Ureter (tissue), 1 donor: ENCODE measurements at regions not wholly inside any gene's neighbourhood (a gene's known extent, or its start where the extent isn't known, plus 50 kb on each side); places are given as distances from the start of the nearest gene placed in this dataset.
"Not testable (repeated sequence)": the region's sequence is repeated elsewhere in the genome, so short reads cannot be mapped to it uniquely, and the experiment has no call there.

Source experiments
- DNase-seq: peaks from one replicate; pipeline ENCODE4 v3.0.0-alpha.2; 2020; ENCODE audit warnings: low spot score
- donor health status: DM: yes; HTN: yes; CAD: no.

DNA sequence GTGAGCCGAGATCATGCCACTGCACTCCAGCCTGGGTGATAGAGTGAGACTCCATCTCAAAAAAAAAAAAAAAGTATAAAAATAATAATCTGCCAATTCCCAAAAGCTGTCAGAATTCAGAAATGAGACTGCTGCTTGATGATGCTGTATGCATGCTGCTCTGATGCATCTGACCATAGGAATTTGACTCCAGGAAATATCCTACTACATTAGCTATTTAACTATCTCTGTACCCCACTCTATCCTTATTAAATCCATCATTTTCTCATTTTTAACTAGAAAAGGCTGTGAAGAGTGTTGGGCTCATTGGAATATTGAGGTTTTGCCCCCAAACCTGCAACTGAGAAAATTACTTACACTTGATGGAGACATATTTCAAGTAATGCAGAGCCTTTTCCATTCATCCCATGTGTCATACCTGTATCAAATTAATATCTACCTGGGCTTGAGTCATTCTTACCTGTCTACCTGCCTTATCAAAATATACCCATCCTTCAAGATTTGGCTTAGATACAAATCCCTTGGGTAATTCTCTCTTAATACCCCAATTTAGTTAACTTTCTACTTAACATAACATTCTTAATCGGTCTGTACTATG, 135.2 kb upstream of the PREP start:
- no peak for DNase-seq

DNA sequence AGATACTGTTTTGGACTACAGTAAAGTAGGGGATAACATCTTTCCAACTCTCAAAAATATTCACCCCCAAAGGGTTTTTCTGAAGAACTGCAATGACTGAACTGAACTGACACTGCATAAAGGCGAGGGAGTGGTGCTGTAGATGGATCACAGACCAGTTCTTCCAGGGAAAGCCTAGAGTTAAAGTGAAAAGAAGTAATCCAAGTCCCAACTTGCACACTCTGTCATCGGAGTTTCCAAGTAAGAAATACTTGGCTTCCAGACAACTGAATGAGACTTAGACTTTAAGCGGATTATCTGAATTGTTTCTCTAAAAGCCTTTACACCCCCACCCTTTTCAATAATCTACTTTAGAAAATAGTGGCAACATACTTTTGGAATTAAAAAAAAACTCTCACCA, 134.1 kb upstream of the PREP start:
- DNase-seq, result no peak

DNA sequence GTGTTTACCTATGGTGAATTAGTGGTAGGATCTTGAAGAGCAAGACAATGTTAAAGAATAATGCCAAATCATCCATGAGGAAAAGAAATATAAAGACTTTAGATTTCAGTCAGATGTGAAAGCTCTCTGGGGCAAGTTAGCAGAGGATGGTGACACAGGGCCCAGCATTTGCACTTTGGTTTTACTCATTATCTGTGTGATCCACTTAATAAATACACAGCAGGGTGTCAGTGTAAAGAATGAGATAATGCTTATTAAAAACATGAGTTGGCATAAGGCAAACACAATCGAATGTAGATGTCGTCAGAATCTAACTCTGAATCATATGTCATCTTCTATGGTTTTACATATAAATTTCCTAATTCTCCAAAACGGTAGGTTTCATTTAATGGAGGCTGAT, 130.4 kb upstream of the PREP start:
- no peak for DNase-seq

DNA sequence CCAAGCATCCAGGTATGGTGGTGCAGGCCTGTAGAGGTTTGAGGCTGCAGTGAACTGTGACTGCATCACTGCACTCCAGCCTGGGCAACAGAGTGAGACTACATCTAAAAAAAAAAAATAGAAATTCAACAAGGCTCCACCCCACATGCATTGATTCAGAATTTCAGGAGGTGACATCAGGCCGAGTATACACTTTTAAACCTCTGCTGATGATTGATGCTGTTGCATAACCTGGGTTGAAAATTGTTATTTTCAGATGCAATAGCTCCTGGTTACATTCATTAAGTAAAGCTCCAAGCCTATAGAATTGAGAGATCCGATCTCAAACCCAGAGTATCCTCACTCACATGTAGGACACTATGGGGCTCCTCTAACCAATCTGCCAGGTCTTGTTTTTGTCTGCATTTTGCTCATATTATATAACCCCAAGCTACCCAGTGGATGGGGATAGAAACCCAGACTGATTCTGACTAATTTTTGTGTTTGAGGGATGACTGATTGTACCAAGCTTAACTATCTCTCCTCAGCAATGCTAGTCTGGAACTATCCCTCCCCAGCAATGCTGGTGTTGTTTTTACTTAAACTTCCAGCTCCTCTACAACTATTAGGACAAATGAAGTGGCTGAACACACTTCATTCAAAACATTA, 123.5 kb upstream of the PREP start:
- no peak for DNase-seq

DNA sequence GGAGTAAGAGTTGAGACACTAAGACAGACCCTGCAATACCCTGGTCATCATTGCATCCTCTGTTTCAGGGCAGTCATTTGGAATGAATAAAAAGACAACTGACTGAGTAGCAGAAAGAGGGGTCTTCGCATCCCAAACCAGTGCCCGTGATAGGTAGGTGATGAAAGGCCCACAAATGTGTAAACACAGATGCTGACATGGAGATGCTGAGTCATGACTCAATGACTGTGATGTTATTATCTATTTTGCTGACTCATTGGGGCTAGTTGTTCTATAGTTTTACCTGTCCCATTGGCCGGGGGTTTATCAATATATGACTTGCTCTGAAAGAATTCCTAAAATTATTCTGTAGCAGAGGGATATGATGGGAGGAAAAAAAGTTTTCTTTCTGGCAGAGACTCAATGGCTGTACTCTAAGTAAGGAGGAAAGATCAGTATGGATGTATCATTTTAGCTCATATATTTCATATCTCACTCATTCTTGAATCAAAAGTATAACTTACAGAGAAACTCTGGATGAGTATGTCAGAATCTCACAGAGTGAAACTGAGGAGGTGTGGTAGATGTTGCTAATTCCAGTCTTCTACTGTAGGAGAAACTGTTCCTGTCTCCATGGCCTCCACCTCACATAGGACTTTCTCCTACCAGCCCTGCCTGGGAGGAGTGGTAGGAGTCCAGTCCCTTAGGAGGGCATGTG, 119.9 kb upstream of the PREP start:
- no peak for DNase-seq

DNA sequence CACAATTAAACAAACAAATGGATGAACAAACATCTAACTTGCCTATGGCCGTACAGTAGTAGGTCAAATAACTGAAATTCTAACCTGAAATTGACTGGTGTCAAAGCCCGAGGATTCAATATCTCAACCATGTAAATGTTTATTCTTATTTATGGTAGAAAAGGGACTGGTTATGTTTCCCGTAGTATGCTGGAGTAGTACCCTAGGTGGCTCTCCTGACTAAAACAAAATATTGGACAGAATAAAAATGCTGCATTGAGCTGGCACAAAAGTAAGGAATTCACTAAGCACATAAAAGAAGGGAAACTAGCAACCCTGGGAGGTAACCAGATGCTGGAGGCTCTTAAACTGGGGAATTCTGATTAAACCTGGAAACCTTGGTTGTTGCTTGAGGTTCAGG, 117.1 kb upstream of the PREP start:
- DNase-seq, result no peak

DNA sequence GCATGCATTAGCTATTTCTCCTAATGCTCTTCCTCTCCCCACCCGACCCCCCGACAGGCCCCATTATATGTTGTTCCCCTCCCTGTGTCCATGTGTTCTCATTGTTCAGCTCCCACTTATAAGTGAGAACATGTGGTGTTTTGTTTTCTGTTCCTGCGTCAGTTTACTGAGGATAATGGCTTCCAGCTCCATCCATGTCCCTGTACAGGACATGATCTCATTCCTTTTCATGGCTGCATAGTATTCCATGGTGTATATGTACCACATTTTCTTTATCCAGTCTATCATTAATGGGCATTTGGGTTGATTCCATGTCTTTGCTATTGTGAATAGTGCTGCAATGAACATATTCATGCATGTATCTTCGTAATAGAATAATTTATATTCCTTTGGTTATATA, 116.1 kb upstream of the PREP start:
- not testable (repeated sequence) for DNase-seq

DNA sequence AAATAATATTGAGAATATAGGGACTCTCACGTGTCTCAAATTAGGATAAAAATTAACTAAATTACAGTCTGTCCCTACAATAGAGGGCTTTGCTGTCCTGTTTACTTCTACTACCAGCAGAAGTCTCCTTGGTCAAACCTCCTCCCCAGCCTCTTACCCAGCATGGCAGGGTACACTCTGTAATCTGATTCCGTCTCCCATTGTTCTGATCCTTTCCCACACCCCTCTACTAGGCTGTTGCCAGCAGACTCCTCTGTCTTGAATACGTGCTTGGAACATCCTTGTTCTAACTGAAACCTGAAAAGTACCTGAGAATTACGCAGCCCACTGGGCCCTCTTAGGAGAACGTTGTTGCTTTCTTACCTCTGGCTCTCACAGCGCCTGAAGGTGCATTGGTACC, 112.2 kb upstream of the PREP start:
- DNase-seq, result no peak

DNA sequence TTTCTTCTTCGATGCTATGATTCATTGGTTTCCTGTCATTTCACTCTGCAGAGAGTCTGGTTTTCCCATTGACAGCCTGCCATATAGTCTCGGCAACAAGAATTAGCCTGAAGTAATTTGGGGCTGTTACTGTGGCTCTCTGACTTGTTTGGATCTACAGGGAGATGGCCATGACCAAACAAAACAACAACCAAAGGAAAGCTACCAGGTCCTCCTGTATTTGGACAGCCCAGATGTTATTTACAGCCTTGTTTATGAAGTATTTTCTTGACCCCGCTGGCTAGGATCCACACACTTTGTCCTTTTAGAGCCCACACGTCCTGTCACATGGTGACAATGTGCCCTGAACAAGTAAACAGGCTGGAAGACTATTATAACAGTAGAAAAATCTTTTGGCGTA, 111.4 kb upstream of the PREP start:
- DNase-seq, result no peak

DNA sequence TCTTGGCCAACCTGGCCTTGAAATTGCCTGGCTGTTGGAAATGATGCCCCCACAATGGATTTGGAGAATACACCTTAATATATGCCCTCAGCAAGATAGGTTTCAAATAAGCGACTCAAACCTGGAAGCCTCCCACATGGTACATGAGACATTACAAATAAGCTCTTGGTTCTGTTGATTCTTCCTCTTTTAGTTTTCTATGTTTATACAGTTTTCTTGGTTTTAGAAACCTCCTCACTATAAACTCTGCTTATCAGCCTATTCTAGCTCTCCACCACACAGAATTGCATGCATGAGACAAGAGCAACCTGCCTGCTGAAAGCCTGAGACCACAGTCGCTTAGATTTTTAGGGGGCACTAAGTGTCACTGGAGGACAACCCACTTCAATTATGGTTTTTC, 108.8 kb upstream of the PREP start:
- no peak for DNase-seq

DNA sequence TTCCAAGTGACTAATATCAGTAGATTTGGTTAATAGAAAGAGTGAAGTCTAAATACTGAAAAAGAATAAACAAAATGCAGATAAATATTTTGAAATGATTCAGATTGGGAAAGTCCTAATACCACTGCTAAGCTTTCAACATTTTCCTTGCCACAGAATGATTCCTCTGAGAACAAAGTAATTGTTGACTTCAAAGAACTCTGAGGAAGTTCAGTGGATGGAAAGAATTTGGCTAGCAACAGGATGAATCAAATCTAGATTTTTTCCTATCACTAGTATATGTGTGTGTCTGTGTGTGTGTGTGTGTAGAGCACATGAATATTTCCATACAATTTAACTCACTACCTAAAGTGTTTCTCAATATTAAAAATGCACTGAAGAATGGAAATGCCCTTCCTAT, 107.9 kb upstream of the PREP start:
- no peak for DNase-seq

DNA sequence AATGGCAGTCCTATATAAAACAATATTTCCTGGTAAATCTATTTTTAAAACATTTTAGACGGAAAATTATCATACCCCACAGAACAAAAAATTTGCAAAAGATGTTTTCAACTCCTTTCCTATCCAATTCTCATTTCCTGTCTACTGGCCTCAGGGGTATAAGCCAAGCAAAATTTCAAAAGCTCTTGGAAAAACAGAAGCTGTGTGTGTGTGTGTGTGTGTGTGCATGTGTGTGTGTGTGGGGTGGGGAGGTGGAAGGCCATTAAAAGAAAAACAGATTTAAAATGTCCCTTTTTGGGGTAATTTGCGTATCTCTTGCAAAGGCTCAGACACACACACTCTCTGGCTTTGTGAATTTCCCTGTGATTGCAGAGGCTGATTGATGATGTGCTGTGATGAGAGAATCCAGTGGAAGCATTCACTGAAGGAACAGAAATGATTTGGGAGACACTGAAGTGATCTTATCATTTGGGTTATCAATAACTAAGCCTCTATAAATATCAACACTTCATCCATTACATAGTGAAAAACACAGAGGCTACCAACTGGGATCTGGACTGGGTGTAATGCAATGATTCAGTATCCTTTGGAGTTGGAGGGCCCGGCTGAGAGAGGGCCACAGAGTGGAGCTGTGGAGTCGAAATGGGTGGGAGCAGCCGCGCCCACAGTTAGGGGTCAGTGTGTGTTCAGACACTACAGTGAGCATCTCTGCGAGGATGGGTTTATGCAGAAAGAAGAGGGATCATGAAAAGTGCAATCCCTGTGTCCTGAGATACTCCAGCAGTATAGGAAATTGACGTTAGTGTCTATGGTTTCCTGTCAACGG, 106.8 kb upstream of the PREP start:
- DNase-seq, result no peak

DNA sequence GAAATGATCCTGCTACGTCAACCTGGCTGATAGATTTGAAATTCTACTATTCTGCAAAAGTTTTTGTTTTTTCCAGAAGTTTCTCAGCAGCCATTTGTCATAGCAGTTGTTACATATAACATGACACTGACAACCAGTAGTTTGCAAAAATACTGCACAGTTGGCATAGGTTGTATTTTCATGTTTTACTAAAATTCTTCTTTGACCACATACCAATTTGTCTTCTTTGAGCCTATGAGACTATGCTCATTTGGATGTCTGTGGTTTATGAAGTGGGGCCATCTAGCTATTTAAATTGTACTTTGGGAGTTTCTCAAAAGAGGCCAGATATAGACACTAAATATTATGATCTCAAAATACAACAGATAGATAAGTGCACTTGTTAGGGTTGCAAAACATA, 104.9 kb upstream of the PREP start:
- no peak for DNase-seq

DNA sequence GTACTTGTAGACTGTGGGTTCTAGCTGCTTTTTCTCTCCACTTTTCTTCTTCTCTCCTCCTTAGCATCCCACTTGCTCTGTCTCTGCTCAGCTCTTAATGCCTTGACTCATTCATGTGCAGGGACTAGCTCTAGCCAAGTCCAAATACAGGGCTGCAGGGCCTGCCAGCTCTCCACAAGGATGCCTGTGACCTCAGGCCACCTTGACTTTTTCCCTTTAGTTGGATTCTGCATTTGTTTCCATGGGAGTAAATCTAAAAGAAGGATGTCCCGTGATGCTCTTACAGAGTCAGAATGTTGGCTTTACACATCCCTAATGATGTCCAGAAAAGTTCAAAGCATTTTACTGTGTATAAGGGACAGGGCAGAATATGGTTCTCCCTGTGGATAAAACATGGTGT, 101.8 kb upstream of the PREP start:
- no peak for DNase-seq

DNA sequence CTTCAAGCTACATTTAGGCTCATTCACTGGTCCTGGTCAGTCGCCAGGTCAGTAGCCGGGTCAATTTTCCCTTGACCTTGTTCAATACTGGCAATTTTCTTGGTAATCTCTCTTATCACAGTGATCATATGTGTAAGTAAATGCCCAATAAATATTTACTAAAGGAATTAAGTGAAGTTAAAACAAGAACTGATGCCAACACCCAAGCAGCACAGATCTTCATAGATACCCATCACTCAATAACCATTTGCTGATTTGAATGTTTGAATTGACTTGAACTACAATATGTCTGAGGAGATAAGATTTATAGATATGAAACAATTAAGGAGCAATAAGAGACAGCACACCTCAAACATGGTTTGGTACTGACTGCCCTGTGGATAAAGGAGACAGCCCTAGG, 100.8 kb upstream of the PREP start:
- DNase-seq, result no peak

DNA sequence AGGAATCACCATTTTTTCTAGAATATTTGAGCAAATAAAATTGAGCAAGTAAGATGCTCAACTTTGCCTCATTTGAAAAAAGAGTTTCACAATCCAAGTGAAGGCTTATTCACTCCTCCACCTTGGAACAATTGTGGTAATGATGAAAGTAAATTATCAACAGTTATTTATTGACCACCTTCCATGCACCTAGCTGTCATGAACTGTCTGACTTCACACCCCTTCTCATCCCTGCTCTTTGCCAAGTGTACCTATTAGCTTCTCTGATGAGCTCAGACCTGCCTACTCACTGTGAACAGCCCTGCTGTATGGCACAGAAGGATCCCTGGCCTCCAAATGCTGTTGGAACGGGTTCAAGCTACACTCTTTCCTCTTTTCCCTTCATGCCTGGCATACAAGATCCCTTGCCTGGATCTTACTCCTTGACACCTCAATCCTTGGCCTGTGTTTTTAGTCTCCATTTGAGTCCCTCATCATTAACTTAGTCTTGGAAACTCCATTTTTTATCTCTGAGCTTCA, 99.0 kb upstream of the PREP start:
- DNase-seq, result no peak

DNA sequence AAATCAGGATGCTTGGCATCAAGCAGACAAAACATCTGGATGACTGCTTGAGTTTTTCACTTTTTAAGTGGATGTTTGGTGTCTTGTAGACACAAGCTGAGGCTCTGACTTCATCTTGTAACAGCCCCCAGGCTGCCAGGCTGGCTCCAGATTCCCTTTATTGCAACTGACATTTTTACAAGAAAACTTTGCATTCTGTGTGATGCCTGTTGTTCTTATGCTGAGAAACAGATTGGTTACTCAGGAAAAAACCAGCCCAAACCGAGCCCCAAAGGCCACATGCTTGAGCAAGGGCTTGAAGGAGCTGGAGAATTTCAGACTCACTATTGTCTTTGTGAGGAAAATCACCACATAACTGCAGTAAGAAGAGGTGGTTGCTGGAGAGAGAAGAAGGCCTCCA, 98.4 kb upstream of the PREP start:
- no peak for DNase-seq

DNA sequence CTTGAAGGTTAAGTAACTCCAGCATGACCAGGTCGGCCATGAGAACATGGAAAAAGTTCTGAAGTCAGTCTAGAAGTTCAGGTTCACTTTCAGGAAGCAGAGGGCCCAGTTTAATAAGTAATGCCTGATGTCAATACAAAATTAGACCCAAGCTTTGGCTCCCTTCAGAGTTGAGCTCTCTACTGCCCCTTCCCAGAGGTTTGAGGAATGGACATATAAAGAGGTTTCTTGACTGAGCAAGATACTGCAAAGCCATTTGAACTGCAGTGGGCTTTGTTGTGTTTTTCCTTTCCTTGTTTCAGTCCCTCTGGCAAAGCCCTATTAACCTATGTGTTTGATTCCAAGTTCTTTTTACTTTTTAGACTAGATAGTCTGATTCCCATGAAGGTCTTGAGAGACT, 97.8 kb upstream of the PREP start:
- DNase-seq, result no peak

DNA sequence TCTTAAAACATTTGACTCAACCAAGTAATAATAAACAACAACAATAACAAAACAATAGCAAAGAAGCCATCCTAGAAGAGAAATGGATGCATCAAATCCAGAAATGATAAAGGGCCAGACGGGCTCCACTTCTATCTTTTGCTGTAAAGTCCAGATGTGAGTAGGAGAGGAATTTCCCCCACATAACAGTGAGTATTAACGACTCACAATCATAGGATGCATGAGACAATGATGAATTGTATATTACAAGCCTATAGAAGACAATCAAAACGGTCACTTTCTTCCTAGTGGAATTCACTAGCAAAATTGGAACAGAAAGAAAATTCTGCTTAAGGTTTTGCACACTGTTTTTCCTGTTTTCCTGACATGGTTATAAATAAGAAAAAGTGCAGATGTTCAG, 97.0 kb upstream of the PREP start:
- DNase-seq, result no peak

DNA sequence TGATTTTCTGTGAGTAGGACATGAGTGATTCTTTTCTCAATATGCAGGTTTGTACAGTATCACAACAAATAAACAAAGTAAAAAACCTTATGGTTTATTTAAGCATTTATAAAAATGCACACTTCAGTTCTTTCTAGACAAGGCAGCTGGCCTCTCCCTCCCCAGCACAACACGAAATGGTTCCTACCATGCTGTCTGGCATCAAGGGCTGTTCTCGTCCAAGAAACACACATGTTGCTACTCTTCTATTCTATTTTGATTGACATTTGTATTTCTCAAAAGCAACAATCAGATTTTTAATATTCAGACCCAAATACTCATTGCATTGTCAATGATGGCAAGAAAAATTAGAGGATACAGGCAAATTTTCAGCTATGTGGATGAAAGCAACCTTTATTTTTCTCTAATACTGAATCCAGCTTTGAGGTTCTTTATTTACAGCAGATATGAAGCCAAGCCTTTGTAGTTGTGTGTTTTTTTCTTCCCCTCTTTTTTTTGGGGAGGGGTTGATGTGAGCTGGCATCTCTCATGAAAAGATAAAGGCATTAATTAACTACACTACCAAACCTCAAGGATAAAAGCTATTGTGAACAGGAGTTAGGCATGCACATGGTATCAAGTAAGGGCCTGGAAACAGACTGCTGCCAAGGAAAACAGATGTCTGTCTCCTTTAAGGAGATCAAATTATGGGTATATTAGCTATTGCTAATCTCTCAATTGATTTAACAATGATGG, 96.4 kb upstream of the PREP start:
- no peak for DNase-seq

DNA sequence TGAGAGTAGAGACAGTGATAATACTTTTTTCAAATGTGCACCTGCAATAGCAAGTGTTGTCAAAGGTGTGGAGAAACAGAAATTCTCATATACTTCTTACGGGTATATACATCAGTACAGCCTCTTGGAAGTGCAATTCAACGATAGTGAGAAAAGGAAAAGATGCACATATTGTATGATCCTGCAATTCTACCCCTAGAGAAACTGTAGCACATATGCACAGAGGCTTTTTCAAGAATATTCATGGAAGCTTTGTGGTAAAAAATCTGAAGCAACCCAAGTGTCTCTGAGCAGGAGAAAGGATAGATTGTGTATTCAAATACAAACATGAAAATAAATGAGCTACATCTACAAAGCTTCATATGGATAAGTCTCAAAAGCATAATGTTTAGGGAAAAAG, 94.7 kb upstream of the PREP start:
- no peak for DNase-seq

DNA sequence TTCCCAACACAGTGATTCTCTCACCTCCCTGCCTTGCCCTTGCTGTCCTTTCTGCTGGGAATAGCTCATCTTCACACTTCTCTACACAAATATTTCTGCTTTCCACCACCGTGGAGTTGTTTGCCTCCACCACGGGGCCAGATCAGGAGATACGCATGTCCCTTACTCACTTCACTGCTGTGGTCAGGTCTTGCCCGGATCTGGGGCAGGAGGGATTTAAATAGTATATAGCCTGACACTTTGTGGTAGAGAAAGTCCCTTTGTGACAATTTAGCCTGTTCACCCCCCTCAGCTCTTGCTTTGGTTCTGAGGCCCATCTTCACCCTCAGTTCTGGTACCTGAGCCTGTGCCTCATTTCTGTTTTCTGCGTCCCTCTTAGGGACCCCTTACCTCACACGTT, 92.6 kb upstream of the PREP start:
- DNase-seq, result no peak
